ENCODE measurements at regions not wholly inside any gene's neighbourhood (a gene's known extent, or its start where the extent isn't known, plus 50 kb on each side); places are given as distances from the start of the nearest gene placed in this dataset.
"Not testable (repeated sequence)": the region's sequence is repeated elsewhere in the genome, so short reads cannot be mapped to it uniquely, and the experiment has no call there.

DNA sequence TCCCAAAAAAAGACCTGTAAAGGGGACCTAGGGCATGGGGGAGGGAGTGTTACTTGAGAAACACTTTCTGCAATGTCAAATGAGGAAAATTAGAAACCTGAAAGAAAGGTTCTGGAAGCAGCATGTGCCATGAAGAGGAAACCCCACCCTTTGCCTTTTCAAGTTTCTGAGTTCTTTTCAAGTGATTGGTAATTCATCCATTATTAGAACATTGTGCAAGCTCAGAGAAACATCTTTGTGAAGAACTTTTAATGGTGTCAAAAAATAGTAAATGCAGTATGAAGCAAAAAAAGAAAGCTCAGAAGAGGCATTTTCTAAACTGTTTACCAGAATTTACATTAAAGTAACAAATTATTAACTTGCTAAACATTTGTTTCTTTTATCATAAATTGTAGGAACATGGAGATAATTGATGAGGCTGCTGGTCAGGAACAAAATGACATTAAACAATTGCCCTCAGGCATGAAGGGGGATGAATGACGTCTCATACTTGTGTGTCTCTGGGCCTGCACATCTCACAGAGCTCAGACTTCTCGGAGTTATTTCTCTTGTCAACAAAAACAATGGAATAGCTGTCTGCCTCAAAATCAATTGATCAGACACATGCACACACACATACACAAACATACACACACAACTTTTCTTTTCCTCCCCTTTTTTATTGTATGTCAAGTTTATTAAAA lies 1946.0 kb upstream of the CDH6 start:
- no peak for DNase-seq (ENCODE audit: low spot score)
- in situ Hi-C loops (cut with HindIII; ENCODE audit: low sequenced_read_pairs) = no loop called here

- in situ Hi-C loops (cut with HindIII; ENCODE audit: low sequenced_read_pairs) = no loop called here
- DNase-seq (ENCODE audit: low spot score) = no peak
Measured at GRCh38 chr5:29240379-29240778, 1953.1 kb upstream of the CDH6 start.

DNA sequence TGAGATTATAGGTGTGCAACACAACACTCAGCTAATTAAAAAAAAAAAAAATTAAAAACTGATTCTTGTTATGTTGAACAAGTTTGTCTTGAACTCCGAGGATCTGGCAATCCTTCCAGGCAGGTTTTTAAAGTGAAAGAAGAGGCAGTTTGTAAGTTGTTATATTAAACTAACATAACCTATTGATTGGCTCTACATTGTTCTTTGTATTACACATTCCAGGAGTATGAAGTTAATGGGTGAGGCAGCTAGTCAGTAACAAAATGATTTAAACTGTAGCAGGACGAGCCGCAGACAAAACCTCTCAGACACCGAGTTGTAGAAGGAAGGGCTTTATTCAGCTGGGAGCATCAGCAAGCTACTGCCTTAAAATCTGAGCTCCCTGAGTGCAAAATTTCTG lies 1953.9 kb upstream of the CDH6 start:
- in situ Hi-C loops (cut with HindIII; ENCODE audit: low sequenced_read_pairs) = no loop called here
- DNase-seq (ENCODE audit: low spot score) = no peak

GRCh38 chr5:29238115-29238514 lies 1955.4 kb upstream of the CDH6 start:
- DNase-seq (ENCODE audit: low spot score) = no peak
- in situ Hi-C loops (cut with HindIII; ENCODE audit: low sequenced_read_pairs) = no loop called here

DNA sequence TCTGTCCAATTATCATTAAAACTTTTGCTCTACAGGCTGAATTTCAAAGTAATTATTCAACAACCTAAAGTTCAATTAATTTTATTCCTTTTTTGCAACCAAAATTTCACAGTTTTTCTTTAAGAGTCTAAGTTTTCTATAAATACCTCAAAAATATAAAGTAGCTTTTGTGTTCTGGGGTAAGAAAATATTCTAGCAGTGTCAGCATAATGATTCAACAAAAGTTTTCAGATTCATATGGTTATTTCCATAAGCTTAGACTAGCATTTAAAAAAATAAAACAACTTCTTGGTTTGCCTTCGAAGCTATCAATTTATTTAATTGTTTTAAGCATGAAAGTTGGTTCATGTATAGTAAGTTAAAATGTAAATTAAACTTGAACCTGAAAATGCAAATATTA lies 1962.3 kb upstream of the CDH6 start:
- in situ Hi-C loops (cut with HindIII; ENCODE audit: low sequenced_read_pairs) = no loop called here

GRCh38 chr5:29230591-29230990 lies 1962.9 kb upstream of the CDH6 start:
- no peak for DNase-seq (ENCODE audit: low spot score)
- in situ Hi-C loops (cut with HindIII; ENCODE audit: low sequenced_read_pairs) = no loop called here

More for the DNA sequence above, 1962.3 kb upstream of the CDH6 start:
- DNase-seq (ENCODE audit: low spot score) = no peak

DNA sequence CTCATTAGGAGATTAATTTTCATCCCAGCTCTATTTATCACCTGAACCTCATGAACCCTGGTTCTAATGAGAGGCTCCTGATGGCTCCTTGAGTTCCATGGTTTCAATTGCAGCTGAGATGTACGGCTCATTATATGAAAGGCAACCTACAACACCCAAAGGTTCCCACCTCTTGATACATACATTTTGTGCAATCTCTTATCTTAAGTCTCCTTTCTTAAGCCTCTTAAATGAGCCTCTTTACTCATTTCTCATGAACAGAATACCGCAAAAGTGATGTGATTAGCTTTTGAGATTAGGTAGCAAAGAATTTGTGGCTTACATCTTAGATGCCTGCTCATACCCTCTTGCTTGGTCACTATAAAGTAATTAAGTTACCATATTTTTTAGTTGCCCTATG lies 1964.0 kb upstream of the CDH6 start:
- DNase-seq (ENCODE audit: low spot score) = no peak
- in situ Hi-C loops (cut with HindIII; ENCODE audit: low sequenced_read_pairs) = no loop called here

- no peak for DNase-seq (ENCODE audit: low spot score)
- in situ Hi-C loops (cut with HindIII; ENCODE audit: low sequenced_read_pairs) = no loop called here
Measured at GRCh38 chr5:29218138-29218537, 1975.3 kb upstream of the CDH6 start.

GRCh38 chr5:29214839-29215238 lies 1978.6 kb upstream of the CDH6 start:
- in situ Hi-C loops (cut with HindIII; ENCODE audit: low sequenced_read_pairs) = no loop called here
- DNase-seq (ENCODE audit: low spot score) = no peak

- DNase-seq (ENCODE audit: low spot score) = no peak
Measured at GRCh38 chr5:29213475-29213874, 1980.0 kb upstream of the CDH6 start.

GRCh38 chr5:29208024-29208423 lies 1985.5 kb upstream of the CDH6 start:
- in situ Hi-C loops (cut with HindIII; ENCODE audit: low sequenced_read_pairs) = no loop called here
- DNase-seq (ENCODE audit: low spot score) = no peak

More at GRCh38 chr5:29213475-29213874, 1980.0 kb upstream of the CDH6 start:
- in situ Hi-C loops (cut with HindIII; ENCODE audit: low sequenced_read_pairs) = no loop called here

DNA sequence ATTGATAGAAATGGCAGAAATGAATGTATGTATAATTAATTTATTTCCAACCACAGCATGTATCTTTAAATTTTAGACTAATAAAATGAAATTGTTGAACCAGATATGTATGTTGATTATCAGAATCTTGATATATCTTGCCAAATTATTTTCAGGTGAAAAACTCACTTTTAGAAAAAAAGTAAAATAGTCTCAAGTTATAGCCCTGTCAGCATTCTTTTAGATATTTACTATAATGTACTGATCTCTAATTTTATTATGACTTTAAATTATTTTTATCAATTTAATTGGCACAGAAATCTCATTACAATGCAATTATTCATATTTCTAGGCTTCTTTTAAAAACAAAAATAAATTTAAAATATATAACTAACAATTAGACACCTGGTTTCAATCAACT lies 1990.4 kb upstream of the CDH6 start:
- in situ Hi-C loops (cut with HindIII; ENCODE audit: low sequenced_read_pairs) = no loop called here
- no peak for DNase-seq (ENCODE audit: low spot score)

DNA sequence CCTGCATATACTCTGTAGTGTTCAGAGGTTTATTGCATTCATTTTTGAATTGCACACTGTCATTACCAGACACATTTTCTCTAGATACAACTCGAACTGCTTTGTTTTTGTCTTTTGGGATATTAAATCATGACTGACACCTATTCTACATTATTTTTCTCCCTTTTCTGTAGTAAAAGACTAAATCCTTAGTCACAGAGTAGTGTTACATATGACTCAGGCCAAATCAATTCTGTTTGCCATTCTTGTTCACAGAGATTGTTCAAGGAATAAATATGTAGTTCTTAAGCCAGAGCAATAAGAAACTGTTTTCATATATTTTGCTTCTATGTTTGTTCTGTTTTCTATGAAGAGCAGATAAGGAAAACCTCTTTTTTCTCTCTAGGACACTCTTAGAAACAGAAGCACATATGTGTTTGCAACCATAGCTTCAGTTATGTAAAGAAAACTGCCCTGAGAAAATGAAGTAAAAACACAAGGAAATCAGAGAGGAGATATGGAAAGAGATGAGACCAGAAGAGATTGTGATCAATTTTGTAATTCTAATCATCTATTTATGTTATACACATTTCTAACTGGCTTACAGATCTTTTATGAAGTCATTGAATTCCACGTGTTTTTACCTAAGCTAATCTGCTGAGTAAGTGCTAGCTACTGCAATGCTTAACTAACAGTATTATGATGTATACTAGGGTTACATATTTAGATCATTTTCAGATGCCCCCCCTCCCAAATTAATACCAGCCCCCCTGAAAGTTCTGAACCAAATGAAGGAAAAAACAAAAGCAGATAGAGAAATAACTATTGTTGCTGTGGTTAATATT lies 1995.6 kb upstream of the CDH6 start:
- DNase-seq (ENCODE audit: low spot score) = no peak
- in situ Hi-C loops (cut with HindIII; ENCODE audit: low sequenced_read_pairs) = no loop called here

GRCh38 chr5:29193972-29194371 lies 1999.5 kb upstream of the CDH6 start:
- in situ Hi-C loops (cut with HindIII; ENCODE audit: low sequenced_read_pairs) = no loop called here

DNA sequence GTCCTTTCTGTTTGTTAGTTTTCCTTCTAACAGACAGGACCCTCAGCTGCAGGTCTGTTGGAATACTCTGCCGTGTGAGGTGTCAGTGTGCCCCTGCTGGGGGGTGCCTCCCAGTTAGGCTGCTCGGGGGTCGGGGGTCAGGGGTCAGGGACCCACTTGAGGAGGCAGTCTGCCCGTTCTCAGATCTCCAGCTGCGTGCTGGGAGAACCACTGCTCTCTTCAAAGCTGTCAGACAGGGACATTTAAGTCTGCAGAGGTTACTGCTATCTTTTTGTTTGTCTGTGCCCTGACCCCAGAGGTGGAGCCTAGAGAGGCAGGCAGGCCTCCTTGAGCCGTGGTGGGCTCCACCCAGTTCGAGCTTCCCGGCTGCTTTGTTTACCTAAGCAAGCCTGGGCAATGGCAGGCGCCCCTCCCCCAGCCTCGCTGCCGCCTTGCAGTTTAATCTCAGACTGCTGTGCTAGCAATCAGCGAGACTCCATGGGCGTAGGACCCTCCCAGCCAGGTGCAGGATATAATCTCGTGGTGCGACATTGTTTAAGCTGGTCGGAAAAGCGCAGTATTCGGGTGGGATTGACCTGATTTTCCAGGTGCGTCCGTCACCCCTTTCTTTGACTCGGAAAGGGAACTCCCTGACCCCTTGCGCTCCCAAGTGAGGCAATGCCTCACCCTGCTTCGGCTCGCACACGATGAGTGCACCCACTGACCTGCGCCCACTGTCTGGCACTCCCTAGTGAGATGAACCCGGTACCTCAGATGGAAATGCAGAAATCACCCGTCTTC lies 2002.0 kb upstream of the CDH6 start:
- DNase-seq (ENCODE audit: low spot score); in situ Hi-C loops (cut with HindIII; ENCODE audit: low sequenced_read_pairs): not testable (repeated sequence)

More at GRCh38 chr5:29193972-29194371, 1999.5 kb upstream of the CDH6 start:
- DNase-seq (ENCODE audit: low spot score) = no peak

GRCh38 chr5:29190398-29190797 lies 2003.1 kb upstream of the CDH6 start:
- in situ Hi-C loops (cut with HindIII; ENCODE audit: low sequenced_read_pairs); DNase-seq (ENCODE audit: low spot score): not testable (repeated sequence)

GRCh38 chr5:29186380-29186779 lies 2007.1 kb upstream of the CDH6 start:
- in situ Hi-C loops (cut with HindIII; ENCODE audit: low sequenced_read_pairs); DNase-seq (ENCODE audit: low spot score): not testable (repeated sequence)

DNA sequence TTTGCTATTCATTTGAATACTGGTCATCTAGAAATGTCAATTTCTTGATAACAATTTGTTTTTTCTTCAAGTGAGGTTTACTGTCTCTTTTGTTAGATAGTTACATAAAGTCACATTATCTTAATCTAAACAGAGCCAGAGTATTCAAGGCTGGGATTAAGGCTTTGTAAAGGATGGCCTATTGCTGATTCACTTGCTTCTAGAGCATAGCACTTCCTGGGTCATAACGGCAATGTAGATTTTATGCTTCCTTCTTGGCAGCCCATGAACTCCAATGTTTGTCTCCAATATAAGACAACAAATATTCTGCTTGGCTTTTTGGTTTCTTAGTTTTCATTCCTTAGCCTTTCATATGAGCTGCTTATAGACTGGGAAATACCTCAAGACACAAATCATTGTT lies 2007.9 kb upstream of the CDH6 start:
- no peak for DNase-seq (ENCODE audit: low spot score)
- in situ Hi-C loops (cut with HindIII; ENCODE audit: low sequenced_read_pairs) = no loop called here

DNA sequence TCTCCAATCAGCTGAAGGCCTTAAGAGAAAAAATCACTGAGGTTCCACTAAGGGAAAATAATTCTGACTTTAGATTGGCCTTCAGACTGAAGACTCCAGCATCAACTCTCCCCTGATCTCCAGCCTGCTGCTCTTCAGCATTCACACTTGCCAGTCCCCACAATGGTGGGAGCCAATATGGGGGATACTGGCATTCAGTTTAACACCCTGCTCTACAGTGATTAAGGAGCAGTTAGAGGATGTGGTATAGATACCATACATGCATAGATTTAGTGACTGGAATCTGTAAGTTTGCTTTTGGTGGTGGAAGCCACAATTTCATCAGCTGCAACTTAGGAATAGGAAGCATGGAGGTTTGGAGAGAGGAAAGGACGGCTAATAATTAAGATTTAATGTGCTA lies 2017.7 kb upstream of the CDH6 start:
- no peak for DNase-seq (ENCODE audit: low spot score)
- in situ Hi-C loops (cut with HindIII; ENCODE audit: low sequenced_read_pairs) = no loop called here

DNA sequence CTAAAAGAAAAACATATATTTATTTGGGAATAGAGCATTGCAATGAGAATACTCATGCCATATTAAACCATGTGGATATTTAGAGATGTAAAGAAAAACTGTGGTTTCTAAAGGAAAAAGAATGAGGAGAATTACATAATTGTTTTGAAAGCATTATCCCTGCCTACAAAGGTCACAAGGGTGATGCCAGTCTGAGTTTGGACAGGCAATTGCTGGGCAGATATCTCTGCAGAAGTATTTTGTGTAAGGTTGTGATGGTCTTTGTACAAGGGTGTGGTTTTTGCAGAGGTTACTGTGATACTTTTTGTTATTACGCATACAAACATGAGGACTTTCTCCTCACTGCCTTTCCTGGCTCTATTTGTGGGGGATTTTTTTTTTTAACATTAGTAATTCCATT lies 2022.9 kb upstream of the CDH6 start:
- in situ Hi-C loops (cut with HindIII; ENCODE audit: low sequenced_read_pairs) = no loop called here

More for the DNA sequence above, 2022.9 kb upstream of the CDH6 start:
- no peak for DNase-seq (ENCODE audit: low spot score)

All from G401 (cell line).